Neuron (in vitro differentiated cells): ENCODE measurements at regions not wholly inside any gene's neighbourhood (a gene's known extent, or its start where the extent isn't known, plus 50 kb on each side); places are given as distances from the start of the nearest gene placed in this dataset.

Source experiments
- H2AFZ ChIP-seq: one replicate; pipeline ENCODE4 v1.6.1; 2013; ENCODE audit warnings: low read depth, mild to moderate bottlenecking, inconsistent platforms, low read length, moderate library complexity
- H3K27me3 ChIP-seq: one replicate; pipeline ENCODE4 v1.6.1; 2013; ENCODE audit warnings: low read length; ENCODE audit not compliant: insufficient read depth
- H3K36me3 ChIP-seq: one replicate; pipeline ENCODE4 v1.6.1; 2013; ENCODE audit warnings: low read length; ENCODE audit not compliant: insufficient read depth
- H3K4me1 ChIP-seq: one replicate; pipeline ENCODE4 v1.6.1; 2013; ENCODE audit warnings: low read length; ENCODE audit not compliant: insufficient read depth
- H3K4me3 ChIP-seq: 2 replicates; pipeline ENCODE4 v1.5.1; 2013; ENCODE audit warnings: mild to moderate bottlenecking, low read length, moderate library complexity
- H3K9me3 ChIP-seq: one replicate; pipeline ENCODE4 v1.6.1; 2013; ENCODE audit warnings: low read length

DNA sequence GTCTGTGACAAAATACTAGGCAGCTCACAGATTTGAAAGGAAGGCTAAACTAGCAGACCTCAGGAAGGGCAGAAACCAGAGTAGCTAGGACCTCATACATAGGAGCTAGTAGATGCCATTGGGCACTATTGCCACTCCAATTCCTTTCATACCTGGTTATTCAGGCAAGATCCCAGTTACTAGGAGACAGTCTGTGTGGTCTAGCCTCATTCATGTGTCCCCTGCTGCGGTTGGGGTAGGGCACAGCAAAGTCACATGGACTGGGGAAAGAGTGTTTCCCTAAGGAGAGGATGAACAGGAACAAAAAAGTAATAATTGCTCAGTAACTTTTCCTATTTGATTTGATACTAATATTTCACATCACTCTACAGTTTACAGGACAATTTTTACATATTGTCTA is 204.6 kb upstream of the HEY2 start:
- no peaks in the 10 kb centered on the region for H3K4me1 ChIP-seq
- no peaks in the 10 kb centered on the region for H3K9me3 ChIP-seq
- no peak overlapping the region for H3K4me3 ChIP-seq
- no peaks in the 10 kb centered on the region for H3K27me3 ChIP-seq
- H3K36me3 ChIP-seq = no peaks in the 10 kb centered on the region
- H2AFZ ChIP-seq = no peak overlapping the region

DNA sequence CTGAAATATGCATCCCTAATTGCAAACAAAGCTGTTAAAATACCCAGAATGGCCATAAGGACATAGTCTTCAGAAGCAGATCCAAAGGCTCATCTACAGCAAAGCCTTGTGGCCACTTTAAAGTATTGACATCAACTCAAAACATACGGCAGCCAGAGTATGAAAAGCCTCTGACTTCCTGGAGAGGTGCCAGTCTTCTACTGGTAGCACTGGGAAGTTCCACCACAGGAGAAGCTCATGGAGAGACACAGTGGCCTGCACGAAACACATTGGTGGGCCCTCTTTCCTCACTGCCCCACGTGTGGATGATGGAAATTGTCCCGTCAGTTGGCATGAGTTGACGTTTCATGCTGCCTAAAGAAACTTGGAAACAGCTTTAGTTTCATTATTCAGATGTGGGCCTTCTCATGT is 202.6 kb upstream of the HEY2 start:
- Histone ChIP-seq H3K4me1 (no peaks in the 10 kb centered on the region), H3K27me3 (no peaks in the 10 kb centered on the region), H2AFZ (no peak overlapping the region), H3K9me3 (no peaks in the 10 kb centered on the region), H3K4me3 (no peak overlapping the region), H3K36me3 (no peaks in the 10 kb centered on the region)

DNA sequence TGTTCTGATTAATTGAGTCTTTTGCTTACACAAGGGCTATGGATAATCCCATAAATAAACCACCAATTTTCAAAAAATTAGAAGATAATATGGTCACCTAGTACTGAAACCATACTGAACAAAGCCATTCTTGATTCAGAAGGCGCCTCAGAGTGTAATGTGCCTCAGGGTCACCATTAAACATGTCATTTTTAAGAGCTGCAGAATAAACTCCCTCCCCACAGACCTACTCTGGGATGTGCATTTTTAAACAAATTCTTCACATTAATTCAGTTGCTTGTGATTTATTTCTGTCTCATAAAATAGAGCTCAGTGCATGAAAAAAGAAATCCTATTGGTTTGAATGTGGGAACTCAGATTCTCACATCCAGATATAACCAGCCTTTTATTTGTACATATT is 202.1 kb upstream of the HEY2 start:
- Histone ChIP-seq H3K4me1 (no peaks in the 10 kb centered on the region), H3K36me3 (no peaks in the 10 kb centered on the region)

DNA sequence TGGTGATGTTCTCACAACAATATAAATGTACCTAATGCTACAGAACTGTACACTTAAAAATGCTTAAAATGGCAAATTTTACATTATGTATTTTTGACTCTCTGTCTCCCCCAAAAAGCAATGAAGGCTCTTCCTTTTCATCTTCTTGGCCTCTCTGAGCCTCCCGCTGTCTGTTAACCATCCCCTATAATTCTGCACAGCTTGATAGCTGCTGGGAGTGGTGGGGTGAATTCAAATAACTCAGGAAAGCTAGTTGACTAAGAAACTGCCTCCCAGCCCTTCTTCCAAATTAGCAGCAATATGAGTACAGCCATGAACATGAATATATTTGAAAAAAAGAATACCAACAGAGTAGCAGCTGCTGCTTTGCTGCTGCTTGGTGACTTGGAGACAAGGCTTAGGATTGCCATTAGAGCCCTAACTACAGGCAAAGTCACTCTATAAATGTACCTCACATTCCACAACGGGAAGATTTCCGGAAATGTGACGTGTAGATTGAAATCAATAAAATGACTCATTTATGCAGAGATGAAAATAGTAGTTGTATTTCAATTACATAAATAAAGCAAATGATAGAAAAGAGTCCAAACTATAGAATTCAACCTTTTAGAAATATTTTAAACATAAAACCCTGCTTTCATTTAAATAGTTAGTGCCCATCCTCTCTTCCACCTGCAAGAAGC is 200.1 kb upstream of the HEY2 start:
- no peaks in the 10 kb centered on the region for H3K36me3 ChIP-seq
- H2AFZ ChIP-seq = no peak overlapping the region
- no peak overlapping the region for H3K4me3 ChIP-seq
- H3K9me3 ChIP-seq = no peaks in the 10 kb centered on the region
- no peaks in the 10 kb centered on the region for H3K27me3 ChIP-seq
- H3K4me1 ChIP-seq = no peaks in the 10 kb centered on the region

More for the DNA sequence above, 202.1 kb upstream of the HEY2 start:
- no peak overlapping the region for H2AFZ ChIP-seq
- no peaks in the 10 kb centered on the region for H3K9me3 ChIP-seq
- H3K4me3 ChIP-seq = no peak overlapping the region
- H3K27me3 ChIP-seq = no peaks in the 10 kb centered on the region

DNA sequence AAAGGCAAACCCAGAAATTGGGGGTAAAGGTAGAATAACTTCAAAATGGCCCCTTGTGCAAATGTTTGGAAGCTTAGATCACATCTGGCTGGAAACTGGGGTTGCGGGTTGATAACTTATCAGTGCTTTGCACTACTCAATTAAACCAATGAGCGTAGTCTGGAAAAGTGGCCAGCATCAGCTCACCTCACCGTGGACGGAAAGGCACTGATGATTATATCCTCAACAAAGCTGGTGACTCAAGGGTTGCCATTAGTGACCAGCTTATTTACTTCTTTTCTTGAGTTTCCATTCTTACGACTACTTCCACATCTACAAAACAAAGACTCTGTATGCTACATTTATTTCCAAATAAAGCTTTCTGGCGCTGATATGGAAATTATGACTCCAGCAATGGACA is 198.5 kb upstream of the HEY2 start:
- Histone ChIP-seq H3K4me3 (no peak overlapping the region), H3K9me3 (no peaks in the 10 kb centered on the region), H2AFZ (no peak overlapping the region), H3K4me1 (no peaks in the 10 kb centered on the region), H3K27me3 (no peaks in the 10 kb centered on the region), H3K36me3 (no peaks in the 10 kb centered on the region)

DNA sequence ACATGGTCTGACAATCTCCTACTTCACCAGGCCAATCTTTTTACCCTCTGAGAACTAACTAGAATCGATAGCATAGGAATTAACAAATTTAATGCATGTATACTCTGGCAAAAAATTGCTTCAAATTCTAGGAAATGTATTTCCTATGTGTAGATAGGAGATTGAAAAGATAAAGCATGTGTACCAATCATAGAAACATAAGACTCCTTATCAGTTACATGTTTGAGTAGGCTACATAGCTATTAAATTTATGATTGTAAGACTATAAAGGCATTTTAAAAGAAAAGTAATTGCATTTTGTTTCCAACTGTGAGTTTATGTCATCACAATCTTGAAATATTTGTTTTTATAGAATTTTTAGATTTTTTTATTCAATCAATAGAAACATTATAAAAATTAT is 196.6 kb upstream of the HEY2 start:
- H3K4me3 ChIP-seq = no peak overlapping the region
- H3K36me3 ChIP-seq = no peaks in the 10 kb centered on the region
- no peaks in the 10 kb centered on the region for H3K9me3 ChIP-seq
- H3K27me3 ChIP-seq = no peaks in the 10 kb centered on the region
- no peak overlapping the region for H2AFZ ChIP-seq
- H3K4me1 ChIP-seq = no peaks in the 10 kb centered on the region

DNA sequence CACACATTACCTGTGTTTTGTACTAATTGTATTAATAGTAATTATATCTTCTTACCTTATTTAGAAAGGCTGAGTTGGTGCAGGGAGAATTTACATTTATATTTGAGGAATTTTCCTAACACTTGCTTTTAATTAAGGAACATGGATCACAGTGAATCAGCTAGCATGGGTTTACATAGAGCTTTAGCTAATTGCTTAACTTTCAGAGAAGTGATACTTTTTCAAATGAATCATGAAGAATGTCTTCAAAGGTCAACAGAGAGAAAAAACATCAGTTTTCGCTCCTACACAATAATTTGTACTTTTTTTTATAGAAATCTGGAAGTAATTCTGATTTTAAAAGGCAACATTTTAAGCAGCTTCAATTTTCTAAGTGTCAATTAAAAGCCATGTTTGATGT is 195.0 kb upstream of the HEY2 start:
- Histone ChIP-seq H3K27me3 (no peaks in the 10 kb centered on the region), H3K9me3 (no peaks in the 10 kb centered on the region), H3K4me3 (no peak overlapping the region), H3K36me3 (no peaks in the 10 kb centered on the region), H2AFZ (no peak overlapping the region), H3K4me1 (peaks cover 10% of the 10 kb centered on the region)

DNA sequence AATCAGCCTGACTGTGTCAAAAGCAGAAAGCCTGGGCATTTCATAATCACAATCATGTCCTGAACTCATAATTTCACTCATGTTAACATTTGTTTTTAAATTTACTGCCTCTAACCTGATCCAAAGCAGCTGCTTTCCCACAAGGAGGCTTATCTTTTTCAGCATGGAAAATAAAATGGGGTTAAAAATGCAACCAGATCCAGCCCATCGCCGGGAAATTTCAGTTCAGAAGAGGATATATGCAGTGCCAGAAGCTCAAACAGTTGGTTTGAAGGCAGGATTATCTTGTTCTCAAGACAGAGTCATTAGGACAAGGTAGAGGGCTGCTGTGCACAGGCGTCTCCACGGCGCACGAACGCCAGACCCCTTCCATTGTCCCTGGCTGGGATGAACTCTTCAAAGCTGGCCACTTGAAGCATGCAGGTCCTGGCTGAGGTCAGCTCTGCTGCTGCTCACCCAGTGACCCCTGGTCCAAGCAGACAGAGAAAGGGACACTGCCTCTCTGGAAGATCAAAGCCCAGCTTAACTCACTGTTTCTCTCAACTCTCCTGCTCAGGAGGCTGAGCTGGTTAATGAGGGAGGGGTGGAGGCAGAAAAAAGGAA is 191.1 kb upstream of the HEY2 start:
- Histone ChIP-seq H3K4me3 (no peak overlapping the region), H3K27me3 (no peaks in the 10 kb centered on the region), H3K4me1 (peaks cover 10% of the 10 kb centered on the region), H3K9me3 (no peaks in the 10 kb centered on the region), H3K36me3 (no peaks in the 10 kb centered on the region), H2AFZ (no peak overlapping the region)

DNA sequence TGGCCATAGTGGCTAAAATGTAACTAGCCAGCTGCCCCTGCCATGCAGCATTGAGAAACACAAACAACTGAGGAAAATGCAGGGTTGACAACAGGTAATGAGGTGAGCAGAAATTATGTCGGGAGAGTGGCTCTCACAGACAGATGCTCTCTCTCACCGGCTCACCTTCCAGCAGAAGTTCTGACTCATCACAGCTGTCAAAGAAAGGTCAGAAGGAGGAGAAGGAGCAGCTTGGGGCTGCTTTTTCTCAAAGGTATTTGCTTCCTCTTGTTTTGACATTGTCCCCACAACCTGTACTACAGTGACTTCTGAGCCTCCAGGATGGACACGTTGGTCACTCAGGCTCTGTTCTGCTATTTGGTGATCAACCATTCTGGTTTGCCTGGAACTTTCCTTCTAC is 190.5 kb upstream of the HEY2 start:
- H2AFZ ChIP-seq = no peak overlapping the region
- H3K36me3 ChIP-seq = no peaks in the 10 kb centered on the region
- no peak overlapping the region for H3K4me3 ChIP-seq
- H3K9me3 ChIP-seq = no peaks in the 10 kb centered on the region
- H3K27me3 ChIP-seq = no peaks in the 10 kb centered on the region
- H3K4me1 ChIP-seq = peaks cover 10% of the 10 kb centered on the region

DNA sequence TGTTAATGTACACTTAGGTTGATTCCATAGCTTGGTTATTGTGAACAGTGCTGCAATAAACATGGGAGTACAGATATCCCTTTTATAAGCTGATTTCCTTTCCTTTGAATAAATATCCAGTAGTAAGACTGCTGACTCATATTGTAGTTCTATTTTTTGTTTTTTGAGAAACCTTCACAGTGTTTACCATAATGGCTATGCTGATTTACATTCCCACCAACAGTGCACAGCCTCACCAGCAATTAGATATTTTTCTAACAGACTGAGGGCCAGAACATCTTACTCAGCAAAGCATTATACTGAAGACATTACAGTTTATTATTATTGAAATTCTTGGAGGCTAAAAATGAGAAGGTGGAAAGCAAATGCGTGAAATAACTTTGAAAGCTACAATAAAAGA is 187.3 kb upstream of the HEY2 start:
- Histone ChIP-seq H3K9me3 (no peaks in the 10 kb centered on the region), H2AFZ (no peak overlapping the region), H3K4me3 (no peak overlapping the region), H3K4me1 (peaks cover 12% of the 10 kb centered on the region), H3K27me3 (peaks cover 3% of the 10 kb centered on the region), H3K36me3 (no peaks in the 10 kb centered on the region)

DNA sequence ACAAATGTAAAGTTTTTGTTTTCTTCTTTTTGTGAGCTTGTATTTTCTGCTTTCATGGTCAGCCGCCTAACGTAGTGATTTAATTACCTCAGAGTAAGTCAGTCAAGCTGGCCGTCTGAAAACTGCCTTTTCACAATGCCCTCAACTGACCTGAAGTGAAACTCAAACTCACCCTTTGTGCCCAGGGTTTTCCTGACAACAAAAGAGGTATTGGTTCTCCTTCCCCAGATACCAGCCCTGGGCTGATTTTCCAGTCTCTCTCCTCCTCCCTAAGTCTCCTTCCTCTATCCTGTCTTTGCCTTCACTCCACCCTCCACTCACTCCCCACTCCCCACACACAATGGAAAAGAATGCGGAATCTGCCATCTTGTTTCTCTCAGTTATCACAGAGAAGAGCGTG is 184.5 kb upstream of the HEY2 start:
- peaks cover 2% of the 10 kb centered on the region for H3K4me1 ChIP-seq
- no peak overlapping the region for H2AFZ ChIP-seq
- no peak overlapping the region for H3K4me3 ChIP-seq
- no peaks in the 10 kb centered on the region for H3K36me3 ChIP-seq
- H3K27me3 ChIP-seq = peaks cover 3% of the 10 kb centered on the region
- no peaks in the 10 kb centered on the region for H3K9me3 ChIP-seq

DNA sequence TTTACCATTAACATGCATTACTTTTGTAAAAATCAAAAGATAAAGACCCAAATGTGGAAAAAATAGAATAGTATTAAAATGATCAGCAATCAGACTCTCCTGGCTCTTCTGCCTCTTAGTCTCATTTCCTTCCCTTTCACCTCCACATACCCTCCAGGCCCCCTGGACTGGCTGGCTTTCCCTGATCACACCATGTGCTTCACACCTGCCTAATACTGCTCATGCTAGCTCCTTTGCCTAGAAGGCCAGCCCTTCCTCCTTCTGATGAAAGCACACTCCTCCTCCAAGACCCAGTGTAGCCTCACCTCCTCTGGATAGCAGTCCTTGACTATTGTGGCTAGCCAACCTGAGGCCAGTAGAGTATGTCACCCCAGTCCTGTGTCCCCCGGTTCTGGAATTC is 182.0 kb upstream of the HEY2 start:
- H3K27me3 ChIP-seq = peaks cover 3% of the 10 kb centered on the region
- no peaks in the 10 kb centered on the region for H3K36me3 ChIP-seq
- no peak overlapping the region for H3K4me3 ChIP-seq
- H2AFZ ChIP-seq = no peak overlapping the region
- peaks cover 2% of the 10 kb centered on the region for H3K4me1 ChIP-seq
- H3K9me3 ChIP-seq = no peaks in the 10 kb centered on the region

DNA sequence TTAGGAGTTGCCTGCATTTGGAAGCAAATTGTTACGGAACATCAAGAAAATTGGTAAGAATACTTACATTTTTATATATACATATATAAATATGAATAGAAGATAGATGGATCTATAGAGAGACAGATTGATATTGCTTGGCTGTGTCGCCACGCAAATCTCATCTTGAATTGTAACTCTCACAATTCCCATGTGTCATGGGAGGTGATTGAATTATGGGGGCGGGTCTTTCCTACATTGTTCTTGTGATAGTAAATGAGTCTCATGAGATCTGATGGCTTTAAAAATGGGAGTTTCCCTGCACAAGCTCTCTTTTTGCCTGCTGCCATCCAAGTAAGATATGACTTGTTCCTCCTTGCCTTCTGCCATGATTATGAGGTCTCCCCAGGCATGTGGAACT is 180.8 kb upstream of the HEY2 start:
- no peaks in the 10 kb centered on the region for H3K36me3 ChIP-seq
- H3K9me3 ChIP-seq = no peaks in the 10 kb centered on the region
- H3K4me3 ChIP-seq = no peak overlapping the region
- H2AFZ ChIP-seq = no peak overlapping the region
- peaks cover 3% of the 10 kb centered on the region for H3K27me3 ChIP-seq
- H3K4me1 ChIP-seq = peaks cover 2% of the 10 kb centered on the region

DNA sequence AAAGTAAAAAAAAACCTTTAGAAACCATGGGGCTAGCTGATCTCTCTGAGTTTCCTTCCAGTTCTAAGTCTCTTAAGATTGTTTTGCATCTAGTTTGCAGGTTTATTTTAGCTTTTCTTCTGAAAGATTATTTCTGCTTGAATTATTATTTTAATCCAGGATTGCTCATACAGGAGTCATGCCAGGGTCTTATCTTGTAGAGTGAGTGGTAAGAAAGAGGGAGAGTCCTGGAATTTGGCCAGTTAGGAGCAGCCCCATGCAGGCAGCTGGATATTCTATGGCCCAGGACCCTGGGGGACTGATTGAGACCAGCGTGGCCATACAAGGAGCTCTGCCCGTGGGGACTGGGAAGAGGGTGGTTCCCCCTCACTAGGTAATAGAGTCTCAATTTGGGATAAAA is 178.9 kb upstream of the HEY2 start:
- Histone ChIP-seq H3K27me3 (no peaks in the 10 kb centered on the region), H3K9me3 (no peaks in the 10 kb centered on the region), H3K4me1 (no peaks in the 10 kb centered on the region), H3K4me3 (no peak overlapping the region), H3K36me3 (no peaks in the 10 kb centered on the region), H2AFZ (no peak overlapping the region)
